MM.1S (cell line): ENCODE measurements at regions not wholly inside any gene's neighbourhood (a gene's known extent, or its start where the extent isn't known, plus 50 kb on each side); places are given as distances from the start of the nearest gene placed in this dataset.

ENCODE experiments used
- DNase-seq: peaks from one replicate; pipeline ENCODE4 v3.0.0-alpha.2; 2015
- H2AFZ ChIP-seq: fragments of 300-600 bp; sonication (generic); 2 replicates; pipeline ENCODE4 v1.6.0; 2016; ENCODE audit warnings: antibody characterized with exemption, low read length
- H3F3A ChIP-seq: fragments of 300-600 bp; sonication (generic); 2 replicates; pipeline ENCODE4 v1.6.1; 2016; ENCODE audit warnings: mild to moderate bottlenecking, antibody characterized with exemption, low read length, moderate library complexity, mixed read lengths; ENCODE audit not compliant: insufficient read depth
- H3K27ac ChIP-seq: fragments of 300-600 bp; sonication (generic); 2 replicates; pipeline ENCODE4 v1.5.1; 2016; ENCODE audit warnings: mild to moderate bottlenecking, low read length
- H3K27me3 ChIP-seq: fragments of 300-600 bp; sonication (generic); replicated peaks from 2 replicates; pipeline ENCODE4 v1.6.0; 2016; ENCODE audit warnings: low read length; ENCODE audit not compliant: insufficient read depth
- H3K36me3 ChIP-seq: fragments of 300-600 bp; sonication (generic); replicated peaks from 2 replicates; pipeline ENCODE4 v1.6.1; 2016; ENCODE audit warnings: mild to moderate bottlenecking, low read length, mixed read lengths; ENCODE audit not compliant: insufficient read depth
- H3K4me1 ChIP-seq: fragments of 300-600 bp; sonication (generic); 2 replicates; pipeline ENCODE4 v1.6.1; 2016; ENCODE audit warnings: low read length, mixed read lengths
- H3K4me2 ChIP-seq: fragments of 300-600 bp; sonication (generic); 2 replicates; pipeline ENCODE4 v1.6.0; 2016; ENCODE audit warnings: low read depth, low read length
- H3K4me3 ChIP-seq: fragments of 300-600 bp; sonication (generic); 2 replicates; pipeline ENCODE4 v1.5.1; 2016; ENCODE audit warnings: low read length, mixed read lengths
- H3K79me2 ChIP-seq: fragments of 300-600 bp; sonication (generic); 2 replicates; pipeline ENCODE4 v1.6.1; 2016; ENCODE audit warnings: mixed run types, low read length, mixed read lengths
- H3K9ac ChIP-seq: fragments of 300-600 bp; sonication (generic); 2 replicates; pipeline ENCODE4 v1.6.1; 2016; ENCODE audit warnings: low read length, mixed read lengths
- H3K9me2 ChIP-seq: fragments of 300-600 bp; sonication (generic); replicated peaks from 2 replicates; pipeline ENCODE4 v1.6.1; 2016; ENCODE audit warnings: mild to moderate bottlenecking, low read length, mixed read lengths; ENCODE audit not compliant: insufficient read depth
- H3K9me3 ChIP-seq: fragments of 300-600 bp; sonication (generic); replicated peaks from 2 replicates; pipeline ENCODE4 v1.6.1; 2016; ENCODE audit warnings: mild to moderate bottlenecking, low read length, mixed read lengths; ENCODE audit not compliant: insufficient read depth
- H4K20me1 ChIP-seq: fragments of 300-600 bp; sonication (generic); 2 replicates; pipeline ENCODE4 v1.6.1; 2016; ENCODE audit warnings: mild to moderate bottlenecking, low read length, moderate library complexity, mixed read lengths; ENCODE audit not compliant: insufficient read depth
- EZH2 ChIP-seq: fragments of 300-600 bp; sonication (generic); optimal IDR thresholded peaks from 2 replicates; pipeline ENCODE3; 2017; ENCODE audit warnings: low read depth, mild to moderate bottlenecking, antibody characterized with exemption, low read length, mixed read lengths
- EZH2phosphoT487 ChIP-seq: fragments of 300-600 bp; sonication (generic); IDR thresholded peaks from 2 replicates; pipeline ENCODE4 v1.6.1; 2018; ENCODE audit warnings: antibody characterized with exemption, low read length
- TF ChIP-seq, protein P1 (sequence below): fragments of 300-600 bp; sonication (generic); IDR thresholded peaks from 2 replicates; pipeline ENCODE4 v1.5.1; 2016; ENCODE audit warnings: antibody characterized with exemption, low read length, mixed read lengths

GRCh38 chr17:54727624-54728023, 173.0 kb upstream of the TOM1L1 start:
- TF ChIP-seq EZH2phosphoT487 (no peak), EZH2 (no peak)
- TF ChIP-seq, protein P1, sequence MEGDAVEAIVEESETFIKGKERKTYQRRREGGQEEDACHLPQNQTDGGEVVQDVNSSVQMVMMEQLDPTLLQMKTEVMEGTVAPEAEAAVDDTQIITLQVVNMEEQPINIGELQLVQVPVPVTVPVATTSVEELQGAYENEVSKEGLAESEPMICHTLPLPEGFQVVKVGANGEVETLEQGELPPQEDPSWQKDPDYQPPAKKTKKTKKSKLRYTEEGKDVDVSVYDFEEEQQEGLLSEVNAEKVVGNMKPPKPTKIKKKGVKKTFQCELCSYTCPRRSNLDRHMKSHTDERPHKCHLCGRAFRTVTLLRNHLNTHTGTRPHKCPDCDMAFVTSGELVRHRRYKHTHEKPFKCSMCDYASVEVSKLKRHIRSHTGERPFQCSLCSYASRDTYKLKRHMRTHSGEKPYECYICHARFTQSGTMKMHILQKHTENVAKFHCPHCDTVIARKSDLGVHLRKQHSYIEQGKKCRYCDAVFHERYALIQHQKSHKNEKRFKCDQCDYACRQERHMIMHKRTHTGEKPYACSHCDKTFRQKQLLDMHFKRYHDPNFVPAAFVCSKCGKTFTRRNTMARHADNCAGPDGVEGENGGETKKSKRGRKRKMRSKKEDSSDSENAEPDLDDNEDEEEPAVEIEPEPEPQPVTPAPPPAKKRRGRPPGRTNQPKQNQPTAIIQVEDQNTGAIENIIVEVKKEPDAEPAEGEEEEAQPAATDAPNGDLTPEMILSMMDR: no peak
- no peaks in the 10 kb centered on the region for H3F3A ChIP-seq
- no peak for DNase-seq
- H3K27ac ChIP-seq: no peak overlapping the region
- H3K9me2 ChIP-seq: no peaks in the 10 kb centered on the region
- H3K4me1 ChIP-seq: no peaks in the 10 kb centered on the region
- H3K27me3 ChIP-seq: no peaks in the 10 kb centered on the region
- H3K9me3 ChIP-seq: no peaks in the 10 kb centered on the region
- no peak overlapping the region for H3K9ac ChIP-seq
- H3K4me3 ChIP-seq: no peak overlapping the region
- no peaks in the 10 kb centered on the region for H3K36me3 ChIP-seq
- no peaks in the 10 kb centered on the region for H3K79me2 ChIP-seq
- no peaks in the 10 kb centered on the region for H4K20me1 ChIP-seq
- H2AFZ ChIP-seq: no peak overlapping the region
- no peak overlapping the region for H3K4me2 ChIP-seq

DNA sequence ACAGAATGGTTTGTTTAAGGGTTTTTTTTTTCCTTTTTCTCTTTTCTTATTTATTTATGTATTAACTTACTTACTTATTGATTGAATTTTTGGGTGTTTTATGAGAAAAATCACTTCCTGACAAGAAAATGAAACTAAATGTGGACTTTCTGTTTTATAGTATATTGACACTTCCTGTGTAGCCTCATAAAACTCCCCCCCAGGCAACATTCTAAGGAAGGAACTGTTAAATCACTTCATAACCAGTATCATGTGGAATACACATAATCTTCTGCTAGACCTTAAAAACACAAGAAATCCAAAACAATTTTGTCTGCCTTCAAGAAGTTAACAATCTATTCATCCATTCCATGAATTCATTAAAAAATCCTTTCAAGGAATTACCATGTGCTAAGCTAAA, 164.1 kb upstream of the TOM1L1 start:
- Histone ChIP-seq H4K20me1 (no peaks in the 10 kb centered on the region), H3K9me2 (no peaks in the 10 kb centered on the region), H3F3A (no peaks in the 10 kb centered on the region), H3K27me3 (no peaks in the 10 kb centered on the region), H2AFZ (peak overlapping the region; percentile 54; the same call in 1 of the 2 replicates), H3K27ac (no peak overlapping the region), H3K4me2 (0 out of 2 replicates have a peak overlapping the region, but pooled peaks have one; percentile 7), H3K9ac (no peak overlapping the region), H3K4me1 (no peaks in the 10 kb centered on the region), H3K36me3 (no peaks in the 10 kb centered on the region), H3K79me2 (no peaks in the 10 kb centered on the region), H3K4me3 (no peak overlapping the region), H3K9me3 (no peaks in the 10 kb centered on the region)
- DNase-seq: peak; percentile 39
- TF ChIP-seq EZH2: no peak
- TF ChIP-seq, protein P1: no peak
- TF ChIP-seq EZH2phosphoT487: no peak

- no peak for DNase-seq
- TF ChIP-seq, protein P1: no peak
- TF ChIP-seq EZH2phosphoT487 (no peak), EZH2 (no peak)
- H3K79me2 ChIP-seq: no peaks in the 10 kb centered on the region
- no peak overlapping the region for H3K27ac ChIP-seq
- no peaks in the 10 kb centered on the region for H3K9me2 ChIP-seq
- no peaks in the 10 kb centered on the region for H3F3A ChIP-seq
- no peaks in the 10 kb centered on the region for H3K9me3 ChIP-seq
- no peaks in the 10 kb centered on the region for H4K20me1 ChIP-seq
- no peak overlapping the region for H3K4me3 ChIP-seq
- H3K36me3 ChIP-seq: no peaks in the 10 kb centered on the region
- H2AFZ ChIP-seq: no peak overlapping the region
- no peaks in the 10 kb centered on the region for H3K4me1 ChIP-seq
- H3K27me3 ChIP-seq: no peaks in the 10 kb centered on the region
- H3K4me2 ChIP-seq: no peak overlapping the region
- H3K9ac ChIP-seq: no peak overlapping the region
Measured at GRCh38 chr17:54738496-54738895, 162.2 kb upstream of the TOM1L1 start.

GRCh38 chr17:54744750-54745149, 155.9 kb upstream of the TOM1L1 start:
- Histone ChIP-seq H3K9me2 (no peaks in the 10 kb centered on the region), H4K20me1 (no peaks in the 10 kb centered on the region), H2AFZ (no peak overlapping the region), H3K27me3 (no peaks in the 10 kb centered on the region), H3K27ac (no peak overlapping the region), H3K79me2 (no peaks in the 10 kb centered on the region), H3K36me3 (no peaks in the 10 kb centered on the region), H3K9ac (no peak overlapping the region), H3K4me3 (no peak overlapping the region), H3K4me2 (no peak overlapping the region), H3K4me1 (no peaks in the 10 kb centered on the region), H3K9me3 (no peaks in the 10 kb centered on the region; the same call in 1 of the 2 replicates), H3F3A (no peaks in the 10 kb centered on the region)
- no peak for TF ChIP-seq EZH2phosphoT487
- no peak for TF ChIP-seq EZH2
- TF ChIP-seq, protein P1: no peak
- no peak for DNase-seq
